ENCODE measurements at regions not wholly inside any gene's neighbourhood (a gene's known extent, or its start where the extent isn't known, plus 50 kb on each side); places are given as distances from the start of the nearest gene placed in this dataset.

DNA sequence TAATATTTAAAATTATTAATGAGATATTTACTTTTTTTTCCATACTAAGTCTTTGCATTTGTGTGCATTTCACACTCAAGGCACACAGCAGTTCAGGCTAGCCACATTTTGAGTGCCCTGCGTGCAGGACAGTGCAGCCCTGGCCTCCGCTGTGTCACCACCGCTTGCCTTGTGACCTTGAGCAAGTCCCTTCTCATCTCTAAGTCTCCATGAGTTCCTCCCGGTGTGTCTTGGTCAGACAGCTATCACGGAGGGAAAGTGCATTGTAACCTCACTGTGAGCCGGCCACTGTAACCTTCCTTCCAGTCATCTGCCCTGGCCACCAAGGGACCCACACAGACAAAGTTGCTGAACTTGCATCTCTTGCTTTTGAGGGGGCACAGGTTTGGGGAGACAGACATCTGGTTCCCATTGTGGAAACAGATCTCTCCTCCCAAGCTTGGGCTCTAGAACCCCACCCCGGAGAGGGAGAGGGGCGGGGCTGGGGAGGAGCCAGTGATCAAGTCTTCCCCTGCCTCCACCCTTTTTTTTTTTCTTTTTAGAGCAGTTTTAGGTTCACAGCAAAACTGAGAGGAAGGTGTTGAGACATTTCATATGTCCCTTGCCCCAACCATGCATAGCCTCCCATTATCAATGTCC, 96.8 kb downstream of the C9orf50 start:
- TF ChIP-seq, protein P1, sequence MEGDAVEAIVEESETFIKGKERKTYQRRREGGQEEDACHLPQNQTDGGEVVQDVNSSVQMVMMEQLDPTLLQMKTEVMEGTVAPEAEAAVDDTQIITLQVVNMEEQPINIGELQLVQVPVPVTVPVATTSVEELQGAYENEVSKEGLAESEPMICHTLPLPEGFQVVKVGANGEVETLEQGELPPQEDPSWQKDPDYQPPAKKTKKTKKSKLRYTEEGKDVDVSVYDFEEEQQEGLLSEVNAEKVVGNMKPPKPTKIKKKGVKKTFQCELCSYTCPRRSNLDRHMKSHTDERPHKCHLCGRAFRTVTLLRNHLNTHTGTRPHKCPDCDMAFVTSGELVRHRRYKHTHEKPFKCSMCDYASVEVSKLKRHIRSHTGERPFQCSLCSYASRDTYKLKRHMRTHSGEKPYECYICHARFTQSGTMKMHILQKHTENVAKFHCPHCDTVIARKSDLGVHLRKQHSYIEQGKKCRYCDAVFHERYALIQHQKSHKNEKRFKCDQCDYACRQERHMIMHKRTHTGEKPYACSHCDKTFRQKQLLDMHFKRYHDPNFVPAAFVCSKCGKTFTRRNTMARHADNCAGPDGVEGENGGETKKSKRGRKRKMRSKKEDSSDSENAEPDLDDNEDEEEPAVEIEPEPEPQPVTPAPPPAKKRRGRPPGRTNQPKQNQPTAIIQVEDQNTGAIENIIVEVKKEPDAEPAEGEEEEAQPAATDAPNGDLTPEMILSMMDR (IDR thresholded peaks at IDR 0.05; ENCODE audit: borderline replicate concordance, insufficient read depth, low read depth, low read length), result no peak
- H3K4me3 ChIP-seq (ENCODE audit: low read depth, low read length), result no peak overlapping the region

DNA sequence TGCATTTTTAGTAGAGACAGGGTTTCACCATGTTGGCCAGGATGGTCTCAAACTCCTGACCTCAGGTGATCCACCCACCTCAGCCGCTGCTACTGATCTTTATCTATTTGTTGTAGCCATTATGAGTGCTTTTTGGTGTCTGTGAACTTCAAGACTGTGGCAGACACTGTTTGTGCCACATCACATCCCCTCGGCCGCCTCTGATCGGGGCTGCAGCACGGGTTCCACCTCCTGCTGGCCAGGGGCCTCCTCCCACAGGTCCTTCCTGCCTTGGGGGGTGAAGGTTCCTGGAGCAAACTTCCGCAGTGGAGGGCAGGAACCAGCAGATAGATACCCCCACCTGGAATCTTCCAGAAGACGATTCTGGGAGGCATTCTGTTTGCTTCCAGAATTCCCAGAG, 98.5 kb downstream of the C9orf50 start:
- TF ChIP-seq, protein P1 (IDR thresholded peaks at IDR 0.05; ENCODE audit: borderline replicate concordance, insufficient read depth, low read depth, low read length), result no peak
- H3K4me3 ChIP-seq (ENCODE audit: low read depth, low read length), result no peak overlapping the region

DNA sequence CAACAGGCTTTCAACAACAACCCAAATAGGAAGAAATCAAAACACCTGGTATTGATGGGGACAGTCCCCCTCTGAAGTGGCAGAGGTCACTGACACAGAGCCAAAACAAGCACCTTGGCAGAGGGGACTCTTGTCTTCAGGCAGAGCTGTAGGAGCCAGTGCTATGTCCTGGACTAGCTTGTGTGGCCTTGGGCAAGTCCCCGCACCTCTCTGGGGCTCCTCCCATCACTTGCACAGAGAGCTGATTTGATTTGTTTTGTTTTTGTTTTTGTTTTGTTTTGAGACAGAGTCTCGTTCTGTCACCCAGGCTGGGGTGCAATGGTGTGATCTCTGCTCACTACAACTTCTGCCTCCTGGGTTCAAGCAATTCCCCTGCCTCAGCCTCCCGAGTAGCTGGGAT, 100.8 kb downstream of the C9orf50 start:
- no peak overlapping the region for H3K4me3 ChIP-seq (ENCODE audit: low read depth, low read length)
- TF ChIP-seq, protein P1 (IDR thresholded peaks at IDR 0.05; ENCODE audit: borderline replicate concordance, insufficient read depth, low read depth, low read length), result no peak

DNA sequence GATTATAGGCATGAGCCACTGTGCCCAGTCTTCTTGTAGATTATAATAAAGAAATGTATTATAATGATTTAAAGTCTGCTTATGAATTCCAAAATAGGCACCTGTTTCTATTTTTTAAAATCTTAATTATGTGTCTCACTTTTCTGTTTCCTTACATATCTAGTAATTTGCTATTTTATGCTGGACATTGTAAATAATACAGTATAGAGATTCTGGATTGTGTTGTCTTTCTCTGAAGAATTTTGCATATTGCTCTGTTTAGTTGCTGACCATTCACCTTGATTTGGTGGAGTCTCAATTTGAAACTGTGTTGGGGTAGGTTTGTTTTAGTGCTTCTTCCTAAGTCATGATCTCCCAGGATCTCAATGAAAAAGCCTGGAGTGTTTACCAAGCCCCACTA, 102.8 kb downstream of the C9orf50 start:
- H3K4me3 ChIP-seq (ENCODE audit: low read depth, low read length), result no peak overlapping the region
- TF ChIP-seq, protein P1 (IDR thresholded peaks at IDR 0.05; ENCODE audit: borderline replicate concordance, insufficient read depth, low read depth, low read length), result no peak

DNA sequence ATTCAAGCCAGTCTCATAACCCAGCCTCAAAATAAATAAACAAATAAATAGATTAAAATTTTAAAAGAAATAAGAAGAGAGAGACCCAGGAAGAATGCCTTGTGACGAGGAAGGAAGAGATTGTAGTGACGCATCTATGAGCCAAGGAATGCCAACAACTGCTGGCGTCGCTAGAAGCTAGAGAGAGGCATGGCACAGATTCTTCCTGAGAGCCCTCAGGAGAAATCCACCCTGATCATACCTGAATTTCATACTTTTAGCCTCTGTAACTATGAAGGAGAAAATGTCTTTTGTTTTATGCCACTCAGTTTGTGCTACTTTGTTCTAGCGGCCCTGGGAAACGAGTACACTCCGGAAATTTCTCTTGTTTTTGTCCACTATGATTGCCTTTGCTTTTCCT, 103.9 kb downstream of the C9orf50 start:
- TF ChIP-seq, protein P1 (IDR thresholded peaks at IDR 0.05; ENCODE audit: borderline replicate concordance, insufficient read depth, low read depth, low read length), result no peak

DNA sequence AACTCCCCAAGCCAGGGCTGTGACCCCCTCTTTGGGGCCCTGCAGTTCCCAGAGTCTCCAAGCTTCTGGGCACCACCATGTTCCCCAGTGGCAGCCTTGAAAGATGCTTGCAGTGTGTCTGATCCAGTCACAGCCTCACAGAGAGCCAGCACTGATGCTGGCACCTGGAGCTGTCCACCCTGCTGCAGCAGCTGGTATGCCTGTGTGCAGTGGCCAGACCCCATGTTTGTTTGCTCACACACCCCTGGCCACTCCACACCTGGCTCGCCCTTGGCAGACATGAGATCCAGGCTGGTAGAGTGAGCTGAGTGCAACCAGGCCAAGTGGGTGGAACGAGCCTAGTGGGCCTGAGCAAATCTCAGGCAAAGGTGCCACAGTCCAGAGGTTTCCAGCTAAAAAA, 106.0 kb downstream of the C9orf50 start:
- H3K4me3 ChIP-seq (ENCODE audit: low read depth, low read length), result no peak overlapping the region
- TF ChIP-seq, protein P1 (IDR thresholded peaks at IDR 0.05; ENCODE audit: borderline replicate concordance, insufficient read depth, low read depth, low read length), result no peak

More for the DNA sequence above, 103.9 kb downstream of the C9orf50 start:
- H3K4me3 ChIP-seq (ENCODE audit: low read depth, low read length), result no peak overlapping the region

DNA sequence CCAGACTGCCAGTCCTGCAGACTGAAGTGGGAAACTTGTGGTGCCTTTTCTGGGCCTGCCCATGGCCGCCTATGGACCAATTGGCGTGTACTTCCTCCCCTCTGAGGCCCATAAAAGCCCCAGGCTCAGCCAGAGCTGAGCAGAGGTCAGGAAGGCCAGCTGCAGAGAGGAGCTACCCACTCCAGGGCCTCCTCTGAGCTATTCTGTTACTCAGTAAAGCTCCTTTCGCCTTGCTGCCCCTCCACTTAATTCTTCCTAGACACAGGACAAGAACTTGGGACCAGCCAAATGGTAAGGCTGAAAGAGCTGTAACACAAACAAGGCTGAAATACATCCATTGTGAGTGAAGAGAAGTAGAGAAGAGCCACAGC, 106.4 kb downstream of the C9orf50 start:
- TF ChIP-seq, protein P1 (IDR thresholded peaks at IDR 0.05; ENCODE audit: borderline replicate concordance, insufficient read depth, low read depth, low read length), result no peak
- no peak overlapping the region for H3K4me3 ChIP-seq (ENCODE audit: low read depth, low read length)
